Gastrocnemius medialis (tissue), 4 donors: ENCODE measurements at regions not wholly inside any gene's neighbourhood (a gene's known extent, or its start where the extent isn't known, plus 50 kb on each side); places are given as distances from the start of the nearest gene placed in this dataset.

Experiments used
- CTCF ChIP-seq, 5 experiments: fragments of 450-650 bp in 3 of 5; fragments of 200-600 bp in 2 of 5; sonication (generic) in 2 of 5; IDR thresholded peaks in 4 of 5; conservative IDR thresholded peaks in 1 of 5; 1 replicate in 4 of 5; 2 replicates in 1 of 5; pipeline ENCODE4 v1.5.1; 2016 to 2019; ENCODE audit warnings: antibody characterized with exemption in 5 of 5, mild to moderate bottlenecking in 3 of 5, moderate library complexity in 3 of 5
- POLR2A ChIP-seq, 2 donors: fragments of 450-650 bp; IDR thresholded peaks; one replicate each; pipeline ENCODE4 v1.6.1; 2017; ENCODE audit warnings: antibody characterized with exemption in 2 of 2, mild to moderate bottlenecking in 2 of 2, moderate library complexity in 2 of 2

DNA sequence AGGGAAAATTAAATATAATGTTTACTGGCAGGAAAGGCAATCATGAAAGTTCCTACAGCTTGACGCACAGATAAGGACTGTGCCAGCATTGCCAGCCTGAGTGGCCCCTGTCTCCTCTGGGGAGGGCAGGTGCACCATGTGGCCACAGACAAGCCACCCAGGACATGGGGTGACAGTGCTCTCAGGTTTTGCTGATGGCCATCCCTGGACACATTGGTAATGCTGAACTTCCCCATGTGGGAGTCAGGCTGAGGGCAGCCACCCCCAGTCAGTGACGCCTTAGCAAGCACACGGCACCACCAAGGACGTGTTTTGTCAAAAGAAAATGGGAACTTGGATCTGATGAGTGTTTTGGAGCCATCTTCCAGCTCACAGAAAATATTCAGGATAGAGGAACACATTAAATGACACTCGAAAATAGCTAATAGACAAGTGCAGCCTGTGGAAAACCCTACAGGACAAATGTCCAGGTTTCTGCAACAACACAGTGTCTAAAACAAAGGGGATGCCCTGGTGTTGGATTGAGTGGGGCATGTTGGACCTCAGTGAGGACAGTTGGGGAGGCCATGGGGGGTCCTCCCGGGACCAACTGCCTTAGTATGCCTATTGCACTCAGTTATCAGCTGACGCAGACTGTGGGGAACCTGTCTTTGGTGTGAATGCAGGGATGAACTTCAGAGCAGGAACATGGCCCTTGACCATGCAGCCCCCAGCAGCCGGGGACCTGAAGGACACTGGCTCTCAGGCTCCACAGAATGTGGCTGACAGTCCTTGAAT, 1450.5 kb downstream of the BRD1 start:
- no peak for TF ChIP-seq CTCF (IDR thresholded peaks at IDR 0.05 in 4 of 5, conservative IDR thresholded peaks at IDR 0.05 in 1 of 5)
- TF ChIP-seq POLR2A (IDR thresholded peaks at IDR 0.05) = no peak
